Astrocyte of the spinal cord (primary cell): ENCODE measurements at regions not wholly inside any gene's neighbourhood (a gene's known extent, or its start where the extent isn't known, plus 50 kb on each side); places are given as distances from the start of the nearest gene placed in this dataset.

ENCODE experiments used
- DNase-seq: peaks from one replicate; pipeline ENCODE4 v3.0.0; 2011; ENCODE audit warnings: low read depth, low spot score
- H3K4me3 ChIP-seq: 2 replicates; pipeline ENCODE4 v1.5.1; 2011; ENCODE audit warnings: low read depth, mild to moderate bottlenecking, low read length, moderate library complexity
- in situ Hi-C: cut with HindIII; loops from 2 replicates; pipeline ENCODE4 v1.10.0; 2017; ENCODE audit warnings: low sequenced_read_pairs
- TF ChIP-seq, protein P1 (sequence below): IDR thresholded peaks from 2 replicates; pipeline ENCODE4 v1.5.1; 2012; ENCODE audit warnings: low read depth, mild to moderate bottlenecking, low read length, inconsistent platforms

DNA sequence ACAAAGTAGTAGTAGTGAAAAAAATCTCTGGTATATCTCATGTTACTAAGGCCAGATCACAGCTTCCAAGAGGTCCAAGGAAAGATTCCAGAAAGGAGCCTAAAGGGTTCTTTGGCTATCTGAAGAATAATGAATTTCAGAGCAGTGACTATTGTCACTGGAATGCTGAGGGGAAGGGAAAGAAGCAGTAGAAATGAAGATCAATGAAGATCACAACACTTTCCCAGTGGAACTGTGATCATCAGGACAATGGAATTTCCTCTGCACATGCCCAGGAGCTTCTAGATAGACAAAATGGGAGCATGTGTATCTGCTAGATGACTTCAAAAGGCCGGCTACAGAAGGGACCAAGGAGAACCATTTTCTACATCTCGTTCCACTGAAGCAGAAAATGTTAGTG is 219.5 kb upstream of the PHYHIPL start:
- DNase-seq = no peak
- TF ChIP-seq, protein P1, sequence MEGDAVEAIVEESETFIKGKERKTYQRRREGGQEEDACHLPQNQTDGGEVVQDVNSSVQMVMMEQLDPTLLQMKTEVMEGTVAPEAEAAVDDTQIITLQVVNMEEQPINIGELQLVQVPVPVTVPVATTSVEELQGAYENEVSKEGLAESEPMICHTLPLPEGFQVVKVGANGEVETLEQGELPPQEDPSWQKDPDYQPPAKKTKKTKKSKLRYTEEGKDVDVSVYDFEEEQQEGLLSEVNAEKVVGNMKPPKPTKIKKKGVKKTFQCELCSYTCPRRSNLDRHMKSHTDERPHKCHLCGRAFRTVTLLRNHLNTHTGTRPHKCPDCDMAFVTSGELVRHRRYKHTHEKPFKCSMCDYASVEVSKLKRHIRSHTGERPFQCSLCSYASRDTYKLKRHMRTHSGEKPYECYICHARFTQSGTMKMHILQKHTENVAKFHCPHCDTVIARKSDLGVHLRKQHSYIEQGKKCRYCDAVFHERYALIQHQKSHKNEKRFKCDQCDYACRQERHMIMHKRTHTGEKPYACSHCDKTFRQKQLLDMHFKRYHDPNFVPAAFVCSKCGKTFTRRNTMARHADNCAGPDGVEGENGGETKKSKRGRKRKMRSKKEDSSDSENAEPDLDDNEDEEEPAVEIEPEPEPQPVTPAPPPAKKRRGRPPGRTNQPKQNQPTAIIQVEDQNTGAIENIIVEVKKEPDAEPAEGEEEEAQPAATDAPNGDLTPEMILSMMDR = no peak
- in situ Hi-C loops = no loop called here
- H3K4me3 ChIP-seq = no peak overlapping the region

DNA sequence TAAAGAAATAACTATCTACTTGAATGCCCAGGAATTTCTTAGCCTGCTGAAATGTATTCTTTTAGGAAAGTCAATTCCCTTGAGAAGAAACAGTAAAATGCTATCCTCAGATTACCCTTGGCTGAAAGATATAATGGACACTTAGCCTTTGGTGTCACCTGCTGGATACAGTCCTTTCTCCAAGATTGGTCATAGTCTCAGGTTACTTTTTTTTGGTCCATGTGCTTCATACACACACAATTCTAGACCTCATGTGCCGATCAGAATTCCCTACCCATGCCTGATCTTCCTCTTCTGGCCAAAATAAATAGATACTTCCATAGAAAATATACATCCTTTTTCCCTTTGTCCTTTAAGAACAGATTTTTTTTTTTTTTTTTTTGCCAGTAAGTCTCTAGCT is 218.9 kb upstream of the PHYHIPL start:
- TF ChIP-seq, protein P1 = no peak
- in situ Hi-C loops = no loop called here

DNA sequence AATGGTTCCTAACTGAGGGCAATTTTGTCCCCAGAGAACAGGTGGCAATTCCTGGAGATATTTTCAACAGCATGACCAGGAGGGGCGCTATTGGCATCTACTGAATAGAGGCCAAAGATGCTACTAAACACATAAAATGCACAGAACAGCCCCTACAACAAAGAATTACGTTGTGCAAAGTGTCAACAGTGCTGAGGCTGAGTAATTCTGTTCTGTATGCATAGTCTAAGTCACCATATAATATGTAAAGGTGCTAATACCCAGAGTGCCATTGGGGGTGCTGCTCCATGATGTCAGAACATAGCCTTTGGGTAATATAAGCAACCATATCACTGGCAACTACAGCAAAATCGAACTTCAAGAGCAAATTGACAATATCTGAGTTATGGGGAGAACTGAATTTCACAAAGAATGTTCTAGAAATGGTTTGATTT is 213.3 kb upstream of the PHYHIPL start:
- in situ Hi-C loops = no loop called here
- no peak overlapping the region for H3K4me3 ChIP-seq
- TF ChIP-seq, protein P1 = peak; percentile 40
- no peak for DNase-seq

More for the DNA sequence above, 218.9 kb upstream of the PHYHIPL start:
- H3K4me3 ChIP-seq = no peak overlapping the region
- DNase-seq = no peak

DNA sequence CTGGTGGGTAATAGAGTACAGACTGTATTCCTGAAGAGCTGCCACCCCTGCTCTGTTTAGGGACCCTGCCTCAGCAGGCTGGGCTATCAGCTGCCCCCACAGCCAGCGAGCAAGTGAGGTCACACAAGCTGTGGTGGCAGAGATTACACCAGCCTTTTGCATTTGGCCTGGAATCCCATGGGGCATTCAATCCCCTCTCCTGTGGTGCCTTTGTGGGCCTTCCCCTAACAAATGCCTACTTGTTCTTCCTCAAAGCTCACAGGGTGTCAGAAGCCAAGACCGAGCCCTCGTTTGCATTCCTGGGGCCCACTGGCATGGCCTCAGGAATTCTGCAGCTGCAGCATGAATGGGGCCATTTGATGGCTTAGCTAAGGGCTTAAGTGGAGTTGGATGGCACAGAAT is 212.7 kb upstream of the PHYHIPL start:
- H3K4me3 ChIP-seq = no peak overlapping the region
- DNase-seq = no peak
- TF ChIP-seq, protein P1 = no peak
- in situ Hi-C loops = no loop called here

DNA sequence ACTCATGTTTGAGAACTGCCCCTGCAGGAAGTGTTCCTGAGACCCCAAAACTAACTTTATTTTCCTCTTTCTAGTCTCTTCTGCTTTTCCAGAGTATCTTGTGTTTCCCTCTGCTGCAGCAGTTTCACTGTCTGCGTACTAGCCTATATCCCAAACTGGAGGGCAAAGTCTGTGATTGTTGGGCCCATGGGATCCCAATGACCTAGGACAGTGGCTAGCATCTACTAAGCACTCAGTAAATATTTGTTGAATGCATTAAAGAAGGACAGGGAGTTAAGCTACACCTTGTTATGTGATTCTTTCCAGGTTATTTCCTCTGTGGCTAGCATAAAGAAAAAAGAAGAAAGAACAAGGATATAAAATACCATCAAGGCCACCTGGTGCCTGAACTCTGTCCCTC is 210.6 kb upstream of the PHYHIPL start:
- in situ Hi-C loops = no loop called here
- TF ChIP-seq, protein P1 = no peak
- no peak for DNase-seq
- no peak overlapping the region for H3K4me3 ChIP-seq

DNA sequence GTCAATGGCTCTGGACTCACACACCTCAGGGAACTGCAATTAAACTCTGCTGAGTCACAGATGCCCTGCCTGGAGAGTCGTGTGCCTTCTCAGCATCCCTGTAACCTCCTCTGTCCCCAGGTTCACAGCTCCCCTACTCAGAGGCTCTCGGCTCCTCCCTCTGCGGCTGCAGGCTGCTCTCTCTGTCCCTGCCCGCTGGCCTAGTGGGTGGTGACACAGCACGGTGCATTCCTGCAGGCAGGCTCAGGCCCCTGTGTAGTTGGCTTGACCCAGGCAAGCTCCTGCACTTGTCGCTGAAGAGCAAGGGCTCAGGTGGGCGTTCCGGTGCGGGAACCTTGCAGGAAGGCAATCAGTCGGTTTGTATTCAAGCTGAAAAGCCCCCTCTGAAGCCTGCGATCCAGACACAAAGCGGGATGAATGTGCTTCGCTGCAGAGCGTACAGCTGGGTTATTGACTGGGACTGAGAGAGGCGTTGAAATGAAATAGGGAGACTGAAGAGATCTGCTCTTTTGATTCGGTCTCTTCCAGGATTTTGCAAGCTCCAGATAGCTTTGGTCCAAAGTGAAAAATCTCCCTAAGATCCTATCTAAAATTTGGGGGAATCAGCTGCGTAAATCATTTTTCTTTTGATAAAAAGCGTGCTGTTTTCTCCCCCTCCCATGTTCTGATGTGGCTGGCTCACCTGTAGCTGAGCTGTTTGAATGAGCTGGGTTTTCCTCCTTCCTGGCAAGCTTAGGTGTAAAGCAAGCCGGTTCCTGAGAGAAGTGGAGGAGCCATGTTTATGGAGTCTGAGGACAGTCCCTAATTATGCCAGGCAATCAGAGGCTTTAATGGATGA is 208.7 kb upstream of the PHYHIPL start:
- TF ChIP-seq, protein P1 = no peak
- in situ Hi-C loops = no loop called here
- no peak overlapping the region for H3K4me3 ChIP-seq
- DNase-seq = no peak

DNA sequence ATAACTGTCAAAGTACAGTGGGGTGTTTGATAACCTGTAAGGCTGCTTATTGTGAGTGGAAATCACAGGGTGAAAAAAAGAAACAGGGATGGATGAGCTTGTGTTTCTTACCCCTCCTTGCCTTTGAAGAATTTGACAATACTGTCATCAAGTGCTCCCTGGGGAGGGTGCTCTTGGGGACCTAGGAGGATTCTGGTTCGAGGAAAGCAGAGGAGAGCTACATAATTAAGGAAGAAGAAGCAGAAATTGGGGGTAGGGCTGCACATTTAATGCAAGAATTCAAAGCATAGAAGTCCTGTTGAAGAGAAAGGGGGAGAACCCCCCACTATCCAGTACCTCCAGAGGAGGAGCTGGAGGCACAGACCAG is 208.1 kb upstream of the PHYHIPL start:
- H3K4me3 ChIP-seq = no peak overlapping the region
- no peak for DNase-seq
- TF ChIP-seq, protein P1 = no peak
- in situ Hi-C loops = no loop called here
